GM10266 (cell line): ENCODE measurements at regions not wholly inside any gene's neighbourhood (a gene's known extent, or its start where the extent isn't known, plus 50 kb on each side); places are given as distances from the start of the nearest gene placed in this dataset.

ENCODE experiments used
- DNase-seq: peaks from one replicate; pipeline ENCODE4 v3.0.0; 2012; ENCODE audit errors: extremely low spot score
- TF ChIP-seq, protein P1 (sequence below): IDR thresholded peaks from 2 replicates; pipeline ENCODE4 v1.5.1; 2012; ENCODE audit warnings: mild to moderate bottlenecking, low read depth; ENCODE audit not compliant: control insufficient read depth, insufficient read depth; ENCODE audit errors: missing control alignments

DNA sequence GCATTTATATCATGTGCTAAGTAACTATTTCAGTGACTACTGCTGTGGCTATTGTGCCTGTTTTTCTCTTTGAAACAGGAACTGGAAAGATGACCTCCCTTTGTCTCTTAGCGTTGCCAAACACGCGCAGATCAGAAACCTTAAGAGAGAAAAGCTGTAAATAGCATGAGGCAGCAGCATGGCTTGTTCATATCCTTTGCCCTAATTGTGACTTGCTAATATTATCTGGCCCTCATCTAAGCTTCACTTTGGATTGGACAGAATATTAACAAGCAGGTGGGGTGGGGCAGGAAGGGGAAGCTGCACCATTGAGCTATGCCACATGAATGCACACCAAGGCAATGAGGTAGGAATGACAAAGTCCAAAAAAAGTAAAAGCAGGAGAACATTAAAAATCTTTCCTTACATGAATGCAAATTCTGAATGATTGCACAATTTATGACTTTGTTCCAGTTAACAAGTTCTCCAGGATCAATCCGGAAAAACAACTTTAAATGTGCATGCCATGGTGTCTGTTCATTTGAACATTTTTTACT is 128.4 kb downstream of the IRS1 start:
- TF ChIP-seq, protein P1, sequence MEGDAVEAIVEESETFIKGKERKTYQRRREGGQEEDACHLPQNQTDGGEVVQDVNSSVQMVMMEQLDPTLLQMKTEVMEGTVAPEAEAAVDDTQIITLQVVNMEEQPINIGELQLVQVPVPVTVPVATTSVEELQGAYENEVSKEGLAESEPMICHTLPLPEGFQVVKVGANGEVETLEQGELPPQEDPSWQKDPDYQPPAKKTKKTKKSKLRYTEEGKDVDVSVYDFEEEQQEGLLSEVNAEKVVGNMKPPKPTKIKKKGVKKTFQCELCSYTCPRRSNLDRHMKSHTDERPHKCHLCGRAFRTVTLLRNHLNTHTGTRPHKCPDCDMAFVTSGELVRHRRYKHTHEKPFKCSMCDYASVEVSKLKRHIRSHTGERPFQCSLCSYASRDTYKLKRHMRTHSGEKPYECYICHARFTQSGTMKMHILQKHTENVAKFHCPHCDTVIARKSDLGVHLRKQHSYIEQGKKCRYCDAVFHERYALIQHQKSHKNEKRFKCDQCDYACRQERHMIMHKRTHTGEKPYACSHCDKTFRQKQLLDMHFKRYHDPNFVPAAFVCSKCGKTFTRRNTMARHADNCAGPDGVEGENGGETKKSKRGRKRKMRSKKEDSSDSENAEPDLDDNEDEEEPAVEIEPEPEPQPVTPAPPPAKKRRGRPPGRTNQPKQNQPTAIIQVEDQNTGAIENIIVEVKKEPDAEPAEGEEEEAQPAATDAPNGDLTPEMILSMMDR = no peak
- no peak for DNase-seq

GRCh38 chr2:226669905-226670304 is 129.7 kb downstream of the IRS1 start:
- no peak for DNase-seq
- TF ChIP-seq, protein P1 = no peak

- no peak for DNase-seq
- TF ChIP-seq, protein P1 = no peak
These were observed 130.4 kb downstream of the IRS1 start for GRCh38 chr2:226669249-226669648.

DNA sequence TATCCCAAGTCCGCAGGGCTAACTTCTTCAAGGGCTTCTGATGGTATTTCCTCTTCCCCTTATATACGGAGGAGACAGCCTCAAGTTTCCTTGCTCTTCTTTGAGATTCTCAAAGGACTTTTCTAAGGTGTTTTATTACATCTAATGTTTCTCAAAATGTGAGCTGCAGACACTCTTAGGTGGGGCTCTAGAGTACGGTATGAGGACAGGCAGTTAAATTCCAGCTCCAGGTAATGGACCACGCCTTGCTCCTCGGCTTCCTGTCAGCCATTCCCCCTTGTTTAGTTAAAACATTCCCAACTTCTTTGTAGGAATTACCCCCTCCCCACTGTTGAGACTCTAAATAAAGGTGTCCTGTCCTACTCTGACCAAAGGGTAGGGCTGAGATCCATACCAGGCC is 131.9 kb downstream of the IRS1 start:
- no peak for DNase-seq
- TF ChIP-seq, protein P1 = no peak

GRCh38 chr2:226665306-226665831 is 134.3 kb downstream of the IRS1 start:
- DNase-seq = no peak
- TF ChIP-seq, protein P1 = no peak

GRCh38 chr2:226664661-226665060 is 135.0 kb downstream of the IRS1 start:
- TF ChIP-seq, protein P1 = no peak

DNA sequence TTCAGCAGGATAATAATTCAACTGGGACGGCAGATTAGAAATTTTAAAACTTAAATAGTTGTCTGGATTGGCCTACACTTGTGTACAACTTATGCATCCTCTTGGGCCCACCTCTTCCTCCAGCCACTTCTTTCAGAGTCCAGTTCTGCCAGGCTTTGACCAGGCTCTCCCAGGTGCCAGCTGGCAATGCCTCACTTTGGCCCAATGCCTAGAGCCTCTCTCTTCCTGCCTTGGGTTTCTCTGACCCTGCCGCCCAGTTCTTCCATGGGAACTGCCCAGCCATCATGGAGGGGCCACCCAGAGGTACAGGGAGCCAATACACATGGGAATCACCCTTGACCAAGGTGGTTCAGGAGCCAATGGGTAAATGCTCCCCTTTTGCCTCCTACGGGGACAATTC is 135.5 kb downstream of the IRS1 start:
- TF ChIP-seq, protein P1 = no peak
- DNase-seq = no peak

More at GRCh38 chr2:226664661-226665060, 135.0 kb downstream of the IRS1 start:
- no peak for DNase-seq
